ENCODE measurements at regions not wholly inside any gene's neighbourhood (a gene's known extent, or its start where the extent isn't known, plus 50 kb on each side); places are given as distances from the start of the nearest gene placed in this dataset.

DNA sequence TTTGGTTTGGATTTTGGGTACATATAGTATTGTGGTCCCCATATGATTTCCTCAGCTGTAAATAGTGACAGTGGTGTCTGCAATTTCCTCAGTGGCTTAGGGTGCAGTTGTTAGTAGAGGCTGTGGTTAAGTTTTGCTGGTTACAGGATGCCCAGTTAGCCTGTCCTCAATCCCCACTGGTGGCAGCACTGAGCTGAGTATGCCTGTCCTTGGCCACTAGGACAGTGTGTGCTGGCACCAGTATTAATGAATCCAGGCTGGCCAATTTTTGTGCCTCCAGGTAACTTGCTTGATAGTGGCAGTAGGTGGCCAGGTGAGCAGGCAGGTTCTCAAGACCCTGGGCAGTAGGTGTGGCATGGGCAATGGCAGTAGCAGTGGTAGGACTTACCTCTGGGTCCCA is 973.1 kb downstream of the TMEM182 start:
- DNase-seq: no peak

DNA sequence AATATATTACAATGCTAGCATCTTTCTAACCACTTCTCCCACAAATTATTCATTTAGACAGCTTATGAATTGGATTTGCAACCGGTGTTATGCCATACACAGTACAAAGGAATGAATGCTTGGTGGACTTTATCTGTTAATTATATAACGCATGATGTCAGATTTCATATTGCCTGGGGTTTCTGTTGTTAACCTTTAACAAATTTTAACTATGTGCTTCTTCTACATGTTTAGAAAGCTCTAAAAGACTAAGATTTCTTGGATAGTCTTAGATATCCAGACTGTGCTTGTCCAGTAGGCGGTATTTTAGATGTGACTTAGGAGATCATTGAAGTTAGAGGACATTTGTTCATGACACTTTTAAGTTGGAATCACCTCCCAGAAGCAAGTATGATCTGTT is 976.3 kb downstream of the TMEM182 start:
- no peak for DNase-seq

- no peak for DNase-seq
These were observed 976.8 kb downstream of the TMEM182 start for GRCh38 chr2:103738606-103739005.

- no peak for DNase-seq
These were observed 977.4 kb downstream of the TMEM182 start for GRCh38 chr2:103739186-103739585.

- DNase-seq: no peak
These were observed 978.1 kb downstream of the TMEM182 start for GRCh38 chr2:103739921-103740320.

- DNase-seq: no peak
These were observed 978.8 kb downstream of the TMEM182 start for GRCh38 chr2:103740631-103741030.

DNA sequence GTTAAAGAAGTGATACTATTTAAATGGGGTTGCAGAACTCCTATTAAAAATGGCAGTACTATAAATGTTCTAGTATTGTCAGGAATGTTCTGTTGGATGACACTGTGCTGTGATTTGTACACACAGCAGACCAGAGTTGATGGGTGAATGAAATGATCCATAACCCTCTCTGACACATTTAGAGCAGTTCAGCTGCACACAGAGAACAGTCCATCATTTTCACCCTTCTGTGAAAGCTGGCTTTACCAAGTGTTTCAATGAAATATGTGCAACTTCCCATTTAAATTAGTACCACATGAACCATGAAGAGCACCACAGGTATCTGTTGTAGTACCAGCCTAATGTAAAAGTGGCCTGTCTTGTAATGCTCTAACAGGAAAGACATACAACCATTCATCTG is 981.4 kb downstream of the TMEM182 start:
- DNase-seq: no peak

GRCh38 chr2:103754530-103754929 is 992.7 kb downstream of the TMEM182 start:
- DNase-seq: no peak

DNA sequence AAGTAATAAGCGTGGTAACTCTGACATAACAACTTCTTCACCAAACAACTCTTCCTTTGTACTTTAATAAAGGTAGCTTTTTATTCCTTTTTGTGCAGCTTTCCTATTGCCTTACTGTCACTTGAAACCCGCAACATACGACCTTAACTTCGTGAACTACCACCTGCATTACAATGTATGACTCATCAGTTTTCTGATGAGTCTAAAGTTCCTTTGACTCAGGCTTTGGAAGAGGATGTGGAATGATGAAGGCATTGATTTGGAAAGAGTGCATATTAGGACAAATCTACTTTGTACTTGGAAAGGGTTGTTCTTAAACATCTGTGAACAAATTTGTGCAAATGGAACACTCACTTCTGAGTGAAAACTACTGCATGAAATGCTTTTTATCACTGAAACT is 1012.1 kb downstream of the TMEM182 start:
- no peak for DNase-seq

GRCh38 chr2:103780088-103780702 is 1018.4 kb downstream of the TMEM182 start:
- DNase-seq: no peak

GRCh38 chr2:103781313-103781712 is 1019.5 kb downstream of the TMEM182 start:
- DNase-seq: no peak

- no peak for DNase-seq
These were observed 1022.4 kb downstream of the TMEM182 start for GRCh38 chr2:103784261-103784660.

DNA sequence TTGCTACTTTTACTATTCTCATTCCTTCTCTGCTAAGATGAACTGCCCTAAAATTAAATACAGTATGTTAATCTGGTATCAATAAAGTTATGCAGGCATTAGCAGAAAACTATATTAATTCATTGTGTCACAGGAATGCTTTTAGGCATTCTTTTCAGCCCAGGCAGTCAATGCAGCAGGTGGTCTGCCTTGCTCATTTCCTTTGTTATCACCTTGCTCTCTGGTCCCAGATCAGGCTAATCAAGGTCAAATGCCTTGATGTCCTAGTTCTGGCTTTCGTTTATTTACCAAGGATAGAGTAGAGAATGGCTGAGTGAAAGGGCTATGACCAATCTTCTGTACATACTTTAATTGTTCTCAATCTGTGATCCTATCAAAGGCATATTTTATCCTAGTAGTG is 1023.6 kb downstream of the TMEM182 start:
- DNase-seq: no peak

- DNase-seq: no peak
These were observed 1024.1 kb downstream of the TMEM182 start for GRCh38 chr2:103785956-103786355.

- DNase-seq: no peak
These were observed 1026.6 kb downstream of the TMEM182 start for GRCh38 chr2:103788389-103788788.

- no peak for DNase-seq
These were observed 1027.1 kb downstream of the TMEM182 start for GRCh38 chr2:103788951-103789350.

- DNase-seq: no peak
These were observed 1027.7 kb downstream of the TMEM182 start for GRCh38 chr2:103789381-103790095.

GRCh38 chr2:103792042-103792441 is 1030.2 kb downstream of the TMEM182 start:
- DNase-seq: no peak

GRCh38 chr2:103798291-103798690 is 1036.5 kb downstream of the TMEM182 start:
- DNase-seq: no peak

GRCh38 chr2:103804013-103804412 is 1042.2 kb downstream of the TMEM182 start:
- DNase-seq: no peak

DNA sequence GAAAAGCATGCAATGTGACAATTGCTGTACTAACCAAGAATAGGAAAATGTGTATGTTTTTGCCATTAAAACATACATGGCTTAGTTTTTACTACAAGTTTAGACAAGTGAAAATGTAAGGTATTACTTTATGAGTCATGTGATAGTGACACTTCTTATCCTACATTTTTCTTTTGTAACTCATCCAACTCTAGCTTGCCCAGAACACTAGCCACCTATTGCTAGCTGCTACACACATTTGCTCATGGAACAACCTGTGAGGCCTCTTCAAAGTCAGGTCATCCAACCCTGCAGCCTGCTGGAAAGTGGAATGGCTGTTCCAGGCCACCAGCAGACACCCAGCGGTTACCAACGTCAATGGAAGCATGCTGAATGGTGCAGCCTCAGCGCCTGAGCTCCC is 1043.9 kb downstream of the TMEM182 start:
- no peak for DNase-seq

DNA sequence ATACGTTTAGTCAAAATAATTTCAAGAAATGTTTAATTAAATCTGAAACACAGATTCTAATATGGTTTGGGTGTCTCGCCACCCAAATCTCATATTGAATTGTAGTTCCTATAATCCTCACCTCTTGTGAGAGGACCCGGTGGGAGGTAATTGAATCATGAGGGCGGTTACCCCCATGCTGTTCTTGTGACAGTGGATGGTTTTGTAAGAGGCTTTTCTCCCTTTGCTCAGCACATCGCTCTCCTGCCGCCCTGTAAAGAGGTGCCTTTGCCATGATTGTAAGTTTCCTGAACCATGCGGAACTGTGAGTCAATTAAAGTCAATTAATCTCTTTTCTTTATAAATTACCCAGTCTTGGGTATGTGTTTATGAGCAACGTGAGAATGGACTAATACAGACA is 1045.1 kb upstream of the POU3F3 start:
- DNase-seq: no peak

- no peak for DNase-seq
These were observed 1044.5 kb upstream of the POU3F3 start for GRCh38 chr2:103809415-103809814.

DNA sequence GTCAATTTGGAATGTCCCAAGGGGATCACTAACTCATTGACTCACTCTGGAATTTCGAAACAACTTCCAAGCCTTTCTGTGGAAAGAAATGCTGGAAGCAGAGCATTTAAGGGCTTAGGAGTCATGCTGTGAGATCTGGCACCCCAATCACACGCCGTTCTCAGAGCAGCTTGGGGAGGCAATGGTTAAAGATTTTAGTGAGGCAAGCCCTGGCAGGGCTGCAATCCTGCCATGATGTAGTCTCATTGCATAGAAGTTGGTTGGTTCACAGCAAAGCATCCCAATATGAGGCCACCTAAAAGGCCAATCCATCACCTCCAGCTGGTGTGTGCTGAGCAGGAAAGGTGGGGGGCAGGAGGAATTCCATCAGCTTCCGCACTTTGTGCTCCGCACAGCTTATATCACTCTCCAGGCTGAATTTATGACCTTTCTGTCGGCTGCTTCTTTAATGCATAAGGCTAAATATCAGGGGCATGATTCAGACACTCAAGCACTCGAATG is 1043.9 kb upstream of the POU3F3 start:
- DNase-seq: no peak

GRCh38 chr2:103810875-103811274 is 1043.0 kb upstream of the POU3F3 start:
- DNase-seq: no peak
